HEK293T (cell line): ENCODE measurements at regions not wholly inside any gene's neighbourhood (a gene's known extent, or its start where the extent isn't known, plus 50 kb on each side); places are given as distances from the start of the nearest gene placed in this dataset.

Experiments used
- NFRKB ChIP-seq: fragments of 450-650 bp; IDR thresholded peaks from 2 replicates; pipeline ENCODE4 v1.6.1; 2016; ENCODE audit warnings: mild to moderate bottlenecking, moderate library complexity
- SP1 ChIP-seq: fragments of 450-650 bp; IDR thresholded peaks from 2 replicates; pipeline ENCODE4 v1.6.1; 2017
- ZNF384 ChIP-seq: fragments of 450-650 bp; IDR thresholded peaks from 2 replicates; pipeline ENCODE4 v1.6.1; 2016

DNA sequence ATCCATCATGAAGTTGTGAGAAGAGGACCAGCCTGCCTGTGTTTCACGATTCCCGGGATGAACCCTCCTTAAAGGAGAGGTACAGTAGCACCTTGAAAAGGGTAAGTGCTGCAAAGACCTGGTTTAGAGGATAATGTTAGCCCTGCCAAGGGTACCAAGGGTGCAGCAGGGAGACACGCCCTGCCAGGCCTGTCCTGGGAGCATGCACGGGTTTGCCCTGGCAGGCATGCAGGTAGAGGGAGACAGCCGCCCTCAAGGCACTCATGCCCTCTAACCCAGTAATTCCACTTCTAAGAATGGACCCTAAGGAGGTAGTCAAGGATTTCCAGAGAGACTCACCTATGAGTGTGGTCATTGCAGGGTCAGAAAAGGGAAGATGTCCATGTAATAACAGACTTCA, 65.0 kb downstream of the DIO3 start:
- TF ChIP-seq SP1 (no peak), NFRKB (no peak), ZNF384 (no peak)
